ENCODE measurements at regions not wholly inside any gene's neighbourhood (a gene's known extent, or its start where the extent isn't known, plus 50 kb on each side); places are given as distances from the start of the nearest gene placed in this dataset.

- Mint-ChIP-seq H3K4me1 (ENCODE audit: low read depth) (peaks cover 6% of the 10 kb centered on the region), H3K9me3 (ENCODE audit: low read depth) (no peaks in the 10 kb centered on the region), H3K4me3 (no peak overlapping the region), H3K36me3 (no peaks in the 10 kb centered on the region), H3K27ac (no peak overlapping the region), H3K27me3 (no peaks in the 10 kb centered on the region)
Observed at GRCh38 chr10:90321132-90321816, 536.6 kb downstream of the HTR7 start.

DNA sequence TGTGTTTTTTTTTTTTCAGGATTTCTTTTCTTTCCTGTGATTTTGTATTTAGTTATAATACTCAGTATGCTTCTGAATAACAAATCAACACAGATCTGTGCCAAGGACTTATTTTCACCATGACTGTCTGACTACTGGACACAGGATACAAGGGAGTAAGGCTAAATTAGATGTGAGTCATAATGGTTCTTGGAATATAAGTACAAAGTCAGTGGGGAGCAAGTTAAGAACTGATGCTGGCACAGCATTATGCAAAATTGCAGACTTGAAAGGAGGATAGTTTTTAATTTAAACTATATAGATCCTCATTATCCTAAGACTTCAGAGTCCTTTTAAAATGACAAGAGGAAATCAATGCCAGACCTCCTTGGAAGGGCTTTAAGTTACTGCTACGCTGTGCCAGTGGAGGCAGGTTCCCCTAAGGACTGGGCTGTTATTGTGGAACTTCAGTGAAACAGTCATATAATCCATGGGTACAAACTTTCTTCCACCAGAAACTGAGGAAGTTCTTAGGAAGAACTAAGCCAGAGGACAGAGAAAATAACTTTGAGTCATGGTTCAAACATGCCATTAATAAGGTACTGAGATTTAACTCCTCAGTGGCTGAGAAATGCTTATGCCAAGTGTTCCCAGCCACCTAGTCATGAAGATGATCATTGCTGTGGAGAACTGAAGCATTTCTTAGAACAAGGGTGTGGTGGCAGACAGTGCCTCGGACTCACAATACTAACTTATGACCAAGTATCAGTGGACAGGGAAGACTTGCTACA lies 531.2 kb downstream of the HTR7 start:
- Mint-ChIP-seq H3K27ac (no peak overlapping the region), H3K4me1 (ENCODE audit: low read depth) (no peaks in the 10 kb centered on the region), H3K36me3 (no peaks in the 10 kb centered on the region), H3K4me3 (no peak overlapping the region), H3K9me3 (ENCODE audit: low read depth) (no peaks in the 10 kb centered on the region), H3K27me3 (no peaks in the 10 kb centered on the region)

- no peak overlapping the region for H3K27ac Mint-ChIP-seq
- H3K36me3 Mint-ChIP-seq = no peaks in the 10 kb centered on the region
- no peaks in the 10 kb centered on the region for H3K9me3 Mint-ChIP-seq (ENCODE audit: low read depth)
- no peaks in the 10 kb centered on the region for H3K4me1 Mint-ChIP-seq (ENCODE audit: low read depth)
- no peak overlapping the region for H3K4me3 Mint-ChIP-seq
- H3K27me3 Mint-ChIP-seq = no peaks in the 10 kb centered on the region
Observed at GRCh38 chr10:90327611-90328010, 530.2 kb downstream of the HTR7 start.

GRCh38 chr10:90328459-90328858 lies 529.4 kb downstream of the HTR7 start:
- H3K27ac Mint-ChIP-seq = no peak overlapping the region
- peaks cover 7% of the 10 kb centered on the region for H3K9me3 Mint-ChIP-seq (ENCODE audit: low read depth)
- H3K4me3 Mint-ChIP-seq = no peak overlapping the region
- H3K36me3 Mint-ChIP-seq = no peaks in the 10 kb centered on the region
- no peaks in the 10 kb centered on the region for H3K4me1 Mint-ChIP-seq (ENCODE audit: low read depth)
- H3K27me3 Mint-ChIP-seq = peaks cover 1% of the 10 kb centered on the region

DNA sequence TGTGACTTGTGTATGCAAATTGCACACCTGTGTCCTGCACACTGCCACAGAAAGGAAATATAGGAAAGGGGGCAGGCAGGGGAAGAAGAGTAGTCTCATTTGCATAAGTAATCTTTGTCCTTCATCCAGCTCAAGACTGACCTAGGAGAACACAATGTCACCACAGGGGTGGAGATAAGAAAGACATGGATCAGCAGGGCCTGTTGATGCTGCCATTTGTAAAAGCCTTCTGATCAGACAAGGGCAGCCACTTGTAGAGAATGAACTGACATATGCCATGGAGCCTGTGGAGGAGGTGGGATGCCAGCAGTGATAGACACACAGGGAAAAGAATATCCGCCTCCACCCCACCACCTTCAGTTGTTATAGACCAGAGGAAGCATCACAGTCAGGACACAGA lies 528.9 kb downstream of the HTR7 start:
- H3K27me3 Mint-ChIP-seq = peaks cover 2% of the 10 kb centered on the region
- no peak overlapping the region for H3K27ac Mint-ChIP-seq
- no peak overlapping the region for H3K4me3 Mint-ChIP-seq
- H3K36me3 Mint-ChIP-seq = no peaks in the 10 kb centered on the region
- H3K9me3 Mint-ChIP-seq (ENCODE audit: low read depth) = peaks cover 7% of the 10 kb centered on the region
- H3K4me1 Mint-ChIP-seq (ENCODE audit: low read depth) = no peaks in the 10 kb centered on the region

- H3K9me3 Mint-ChIP-seq (ENCODE audit: low read depth) = peaks cover 7% of the 10 kb centered on the region
- no peak overlapping the region for H3K27ac Mint-ChIP-seq
- H3K36me3 Mint-ChIP-seq = no peaks in the 10 kb centered on the region
- H3K27me3 Mint-ChIP-seq = peaks cover 2% of the 10 kb centered on the region
- H3K4me3 Mint-ChIP-seq = no peak overlapping the region
- no peaks in the 10 kb centered on the region for H3K4me1 Mint-ChIP-seq (ENCODE audit: low read depth)
Observed at GRCh38 chr10:90337316-90337715, 520.5 kb downstream of the HTR7 start.

DNA sequence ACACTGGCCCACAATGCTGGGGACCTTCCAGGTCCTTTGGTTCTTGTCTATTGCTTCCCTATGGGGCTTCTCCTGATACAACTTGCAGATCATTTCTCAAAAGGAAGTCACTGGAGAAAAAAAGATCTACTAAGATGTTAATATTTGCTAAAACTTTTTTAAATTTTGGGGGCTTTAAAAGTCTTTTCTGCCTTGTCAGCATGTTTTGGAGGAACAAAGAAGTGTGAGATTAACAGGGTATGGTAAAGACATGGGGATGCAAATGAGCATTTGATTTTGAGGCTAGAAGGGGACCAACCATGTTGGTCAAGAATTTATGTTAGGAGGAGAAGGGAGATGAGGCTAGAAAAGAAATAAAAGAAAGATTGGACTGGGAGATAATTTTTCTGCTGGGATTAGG lies 515.4 kb downstream of the HTR7 start:
- H3K36me3 Mint-ChIP-seq = no peaks in the 10 kb centered on the region
- no peaks in the 10 kb centered on the region for H3K9me3 Mint-ChIP-seq (ENCODE audit: low read depth)
- no peak overlapping the region for H3K4me3 Mint-ChIP-seq
- no peaks in the 10 kb centered on the region for H3K4me1 Mint-ChIP-seq (ENCODE audit: low read depth)
- peaks cover 2% of the 10 kb centered on the region for H3K27me3 Mint-ChIP-seq
- no peak overlapping the region for H3K27ac Mint-ChIP-seq

DNA sequence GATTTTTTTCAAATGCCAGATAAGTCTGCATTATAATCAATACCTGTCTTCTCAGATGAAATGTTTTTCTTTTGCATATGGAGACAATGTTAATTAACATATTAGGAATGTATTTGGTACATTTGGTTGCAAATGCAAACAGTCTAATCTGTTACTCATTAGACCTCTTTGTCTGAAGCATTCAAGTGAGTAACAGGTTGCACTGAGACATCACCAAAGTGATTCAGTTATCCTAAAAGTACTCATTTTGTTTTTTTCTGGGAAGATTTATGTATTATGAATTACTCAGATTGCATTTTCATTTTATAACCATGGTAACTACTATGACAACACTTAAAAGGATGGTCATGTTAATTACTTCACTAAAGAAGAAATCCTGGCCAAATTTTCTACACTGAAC lies 513.6 kb downstream of the HTR7 start:
- no peaks in the 10 kb centered on the region for H3K9me3 Mint-ChIP-seq (ENCODE audit: low read depth)
- H3K27ac Mint-ChIP-seq = no peak overlapping the region
- no peaks in the 10 kb centered on the region for H3K4me1 Mint-ChIP-seq (ENCODE audit: low read depth)
- H3K27me3 Mint-ChIP-seq = peaks cover 2% of the 10 kb centered on the region
- no peaks in the 10 kb centered on the region for H3K36me3 Mint-ChIP-seq
- no peak overlapping the region for H3K4me3 Mint-ChIP-seq

DNA sequence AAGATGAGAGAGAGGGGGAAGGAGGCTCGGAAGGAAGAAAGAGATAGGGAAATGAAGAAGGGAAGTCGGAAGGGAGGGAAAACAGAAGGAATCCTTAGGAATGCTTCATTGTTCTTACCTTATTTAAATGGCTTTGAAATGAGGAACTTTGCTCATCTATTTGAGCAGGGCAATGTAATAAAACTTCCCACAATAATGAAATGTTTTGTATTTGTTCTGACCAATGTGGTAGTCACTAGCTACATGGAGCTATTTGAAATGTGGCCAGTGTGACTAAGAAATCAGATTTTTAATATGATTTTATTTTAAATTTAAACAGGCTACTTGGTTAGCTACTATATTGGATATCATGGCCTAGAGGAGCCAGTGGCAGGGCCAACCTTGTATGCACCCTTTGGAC lies 510.6 kb downstream of the HTR7 start:
- Mint-ChIP-seq H3K9me3 (ENCODE audit: low read depth) (no peaks in the 10 kb centered on the region), H3K27ac (no peak overlapping the region), H3K27me3 (peaks cover 5% of the 10 kb centered on the region), H3K4me1 (ENCODE audit: low read depth) (no peaks in the 10 kb centered on the region), H3K4me3 (no peak overlapping the region), H3K36me3 (no peaks in the 10 kb centered on the region)

- Mint-ChIP-seq H3K9me3 (ENCODE audit: low read depth) (no peaks in the 10 kb centered on the region), H3K27me3 (peaks cover 5% of the 10 kb centered on the region), H3K4me1 (ENCODE audit: low read depth) (no peaks in the 10 kb centered on the region)
Observed at GRCh38 chr10:90350122-90350521, 507.7 kb downstream of the HTR7 start.

GRCh38 chr10:90352288-90352687 lies 505.6 kb downstream of the HTR7 start:
- Mint-ChIP-seq H3K4me3 (no peak overlapping the region), H3K27ac (no peak overlapping the region), H3K27me3 (peaks cover 5% of the 10 kb centered on the region), H3K36me3 (no peaks in the 10 kb centered on the region), H3K4me1 (ENCODE audit: low read depth) (no peaks in the 10 kb centered on the region), H3K9me3 (ENCODE audit: low read depth) (no peaks in the 10 kb centered on the region)

More at GRCh38 chr10:90350122-90350521, 507.7 kb downstream of the HTR7 start:
- Mint-ChIP-seq H3K36me3 (no peaks in the 10 kb centered on the region), H3K27ac (no peak overlapping the region), H3K4me3 (no peak overlapping the region)

GRCh38 chr10:90354914-90355313 lies 502.9 kb downstream of the HTR7 start:
- Mint-ChIP-seq H3K27ac (no peak overlapping the region), H3K4me1 (ENCODE audit: low read depth) (no peaks in the 10 kb centered on the region), H3K36me3 (no peaks in the 10 kb centered on the region), H3K27me3 (peaks cover 5% of the 10 kb centered on the region), H3K9me3 (ENCODE audit: low read depth) (no peaks in the 10 kb centered on the region), H3K4me3 (no peak overlapping the region)

DNA sequence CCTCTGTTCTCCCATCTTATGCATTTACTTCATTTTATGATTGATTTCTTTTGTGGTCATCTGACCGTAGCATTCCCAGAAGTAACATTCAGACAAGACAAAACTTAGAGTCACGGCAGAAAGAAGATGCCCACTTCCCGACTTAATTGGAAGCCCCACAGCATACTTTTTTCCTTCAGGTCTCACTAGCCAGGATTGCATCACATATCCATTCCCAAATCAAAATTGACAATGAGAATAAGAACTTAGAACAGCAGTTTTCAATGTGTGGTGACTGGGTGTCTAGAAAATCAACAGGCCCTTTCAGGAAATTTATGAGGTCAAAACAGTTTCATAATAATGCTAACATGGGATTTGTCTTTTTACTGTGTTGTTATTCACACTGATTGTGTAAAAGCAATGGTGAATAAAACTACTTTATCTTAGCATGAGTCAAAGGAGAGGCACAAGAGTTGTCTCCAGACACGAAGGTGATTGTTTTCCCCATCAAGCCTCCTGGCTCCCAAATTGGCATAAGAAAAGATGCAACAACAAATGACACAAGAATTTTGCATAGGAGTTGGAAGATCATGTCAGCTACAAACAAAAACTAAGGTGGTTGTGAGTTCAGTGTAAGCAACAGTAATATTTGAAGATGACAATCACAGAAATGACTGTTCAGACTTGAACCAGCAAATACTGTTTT lies 493.9 kb downstream of the HTR7 start:
- Mint-ChIP-seq H3K4me1 (ENCODE audit: low read depth) (no peaks in the 10 kb centered on the region), H3K27me3 (no peaks in the 10 kb centered on the region), H3K27ac (no peak overlapping the region), H3K9me3 (ENCODE audit: low read depth) (no peaks in the 10 kb centered on the region), H3K4me3 (no peak overlapping the region), H3K36me3 (no peaks in the 10 kb centered on the region)

GRCh38 chr10:90372451-90372850 lies 485.4 kb downstream of the HTR7 start:
- Mint-ChIP-seq H3K4me1 (ENCODE audit: low read depth) (no peaks in the 10 kb centered on the region), H3K27ac (no peak overlapping the region), H3K9me3 (ENCODE audit: low read depth) (no peaks in the 10 kb centered on the region), H3K27me3 (peaks cover 2% of the 10 kb centered on the region), H3K36me3 (no peaks in the 10 kb centered on the region), H3K4me3 (no peak overlapping the region)

DNA sequence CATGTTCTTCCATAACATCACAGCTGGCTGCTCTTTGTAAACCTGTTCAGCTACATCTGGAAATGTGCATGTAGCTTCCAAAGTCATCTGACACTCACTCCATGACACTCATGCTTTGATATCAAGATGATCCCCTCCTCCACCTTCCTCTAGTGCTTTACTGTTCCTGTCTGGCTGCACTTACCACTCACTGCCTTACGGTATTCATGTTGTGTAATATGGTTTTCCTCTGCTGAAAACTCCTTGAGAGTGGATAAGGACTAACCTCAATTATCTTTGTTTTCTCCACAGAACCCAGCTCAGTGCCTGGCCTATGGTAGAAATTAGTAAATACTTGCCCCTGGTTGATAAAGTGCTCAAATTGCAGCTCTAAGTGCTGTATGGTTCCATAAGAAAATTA lies 483.9 kb downstream of the HTR7 start:
- Mint-ChIP-seq H3K4me3 (no peak overlapping the region), H3K36me3 (no peaks in the 10 kb centered on the region), H3K9me3 (ENCODE audit: low read depth) (no peaks in the 10 kb centered on the region), H3K27ac (no peak overlapping the region), H3K27me3 (peaks cover 2% of the 10 kb centered on the region), H3K4me1 (ENCODE audit: low read depth) (no peaks in the 10 kb centered on the region)

Measured in activated naive CD8-positive, alpha-beta T cell (primary cell).